ENCODE measurements at regions not wholly inside any gene's neighbourhood (a gene's known extent, or its start where the extent isn't known, plus 50 kb on each side); places are given as distances from the start of the nearest gene placed in this dataset.
A peak's percentile ranks its signal among the peaks of the same experiment; 100 is the strongest.
"Not testable (repeated sequence)": the region's sequence is repeated elsewhere in the genome, so short reads cannot be mapped to it uniquely, and the experiment has no call there.

- no peak for DNase-seq
These were observed 169.5 kb upstream of the DAAM1 start for GRCh38 chr14:59018978-59019377.

- no peak for DNase-seq
These were observed 168.1 kb upstream of the DAAM1 start for GRCh38 chr14:59020382-59020781.

GRCh38 chr14:59022144-59022543 is 166.3 kb upstream of the DAAM1 start:
- DNase-seq: no peak

- no peak for DNase-seq
These were observed 162.4 kb upstream of the DAAM1 start for GRCh38 chr14:59026081-59026480.

- DNase-seq: not testable (repeated sequence)
These were observed 161.8 kb upstream of the DAAM1 start for GRCh38 chr14:59026640-59027039.

- peak; percentile 48 for DNase-seq
These were observed 159.8 kb upstream of the DAAM1 start for GRCh38 chr14:59028476-59029202.

- DNase-seq: no peak
These were observed 155.6 kb upstream of the DAAM1 start for GRCh38 chr14:59032826-59033225.

- DNase-seq: no peak
These were observed 152.3 kb upstream of the DAAM1 start for GRCh38 chr14:59036134-59036533.

- no peak for DNase-seq
These were observed 151.4 kb upstream of the DAAM1 start for GRCh38 chr14:59037086-59037485.

GRCh38 chr14:59037620-59038019 is 150.8 kb upstream of the DAAM1 start:
- no peak for DNase-seq

GRCh38 chr14:59038746-59039145 is 149.7 kb upstream of the DAAM1 start:
- no peak for DNase-seq

- no peak for DNase-seq
These were observed 147.2 kb upstream of the DAAM1 start for GRCh38 chr14:59041308-59041707.

GRCh38 chr14:59044707-59045106 is 143.8 kb upstream of the DAAM1 start:
- DNase-seq: no peak

- no peak for DNase-seq
These were observed 141.7 kb upstream of the DAAM1 start for GRCh38 chr14:59046746-59047145.

- no peak for DNase-seq
These were observed 133.5 kb upstream of the DAAM1 start for GRCh38 chr14:59055006-59055405.

- peak; percentile 26 for DNase-seq
These were observed 132.9 kb upstream of the DAAM1 start for GRCh38 chr14:59055439-59056045.

GRCh38 chr14:59057551-59057950 is 130.9 kb upstream of the DAAM1 start:
- no peak for DNase-seq

GRCh38 chr14:59058776-59059175 is 129.7 kb upstream of the DAAM1 start:
- DNase-seq: not testable (repeated sequence)

GRCh38 chr14:59060841-59061240 is 127.6 kb upstream of the DAAM1 start:
- no peak for DNase-seq

- DNase-seq: no peak
These were observed 127.2 kb upstream of the DAAM1 start for GRCh38 chr14:59061292-59061691.

- no peak for DNase-seq
These were observed 125.2 kb upstream of the DAAM1 start for GRCh38 chr14:59063259-59063658.

GRCh38 chr14:59067127-59067894 is 121.2 kb upstream of the DAAM1 start:
- DNase-seq: no peak

- no peak for DNase-seq
These were observed 119.2 kb upstream of the DAAM1 start for GRCh38 chr14:59069163-59069854.

Data from stimulated activated CD8-positive, alpha-beta memory T cell treated with anti-CD3 and anti-CD28 coated beads, Interleukin-4, amount 100 ng/mL, for 48 hours (primary cell).